OCI-LY7 (cell line): ENCODE measurements at regions not wholly inside any gene's neighbourhood (a gene's known extent, or its start where the extent isn't known, plus 50 kb on each side); places are given as distances from the start of the nearest gene placed in this dataset.
A peak's percentile ranks its signal among the peaks of the same experiment; 100 is the strongest.

Source experiments
- BruUV-seq: library from RNA; stranded (reverse); fragments of 400-500 nt; replicated peaks from 2 replicates; lab custom pipeline; 2021; lab: Mats Ljungman, UMichigan
- CTCF ChIA-PET: fragments of 300-600 bp; sonication (Branson Sonifier 250); formaldehyde crosslinking; loops from one replicate; lab custom pipeline; 2022; ENCODE audit warnings: antibody characterized with exemption; ENCODE audit not compliant: unreplicated experiment; lab: Charles Lee
- POLR2A ChIA-PET: fragments of 300-600 bp; sonication (Branson Sonifier 250); formaldehyde crosslinking; loops from one replicate; lab custom pipeline; 2022; ENCODE audit warnings: antibody characterized with exemption; lab: Charles Lee
- DNase-seq: peaks from one replicate; pipeline ENCODE4 v3.0.0-alpha.2; 2015; ENCODE audit warnings: low spot score
- H2AFZ ChIP-seq: fragments of 200-600 bp; sonication (generic), shearing (Covaris generic); 2 replicates; pipeline ENCODE4 v1.6.1; 2014; ENCODE audit warnings: mild to moderate bottlenecking, antibody characterized with exemption, low read length, moderate library complexity
- H3K27ac ChIP-seq: fragments of 200-600 bp; sonication (generic); 2 replicates; pipeline ENCODE4 v1.5.1; 2014; ENCODE audit warnings: mixed run types, low read depth, mild to moderate bottlenecking, moderate library complexity, low read length, inconsistent platforms; ENCODE audit not compliant: poor library complexity, severe bottlenecking
- H3K36me3 ChIP-seq: fragments of 200-600 bp; sonication (generic); 2 replicates; pipeline ENCODE4 v1.6.1; 2014; ENCODE audit warnings: mild to moderate bottlenecking, antibody characterized with exemption, low read length, moderate library complexity, mixed read lengths; ENCODE audit not compliant: insufficient read depth
- H3K4me1 ChIP-seq: fragments of 200-600 bp; sonication (generic); 2 replicates; pipeline ENCODE4 v1.5.1; 2014; ENCODE audit warnings: mild to moderate bottlenecking, low read length; ENCODE audit not compliant: insufficient read depth, poor library complexity, severe bottlenecking
- H3K4me2 ChIP-seq: fragments of 200-600 bp; sonication (generic); 2 replicates; pipeline ENCODE4 v1.6.1; 2014; ENCODE audit warnings: mild to moderate bottlenecking, low read length
- H3K4me3 ChIP-seq: fragments of 200-600 bp; sonication (generic); 2 replicates; pipeline ENCODE4 v1.5.1; 2014; ENCODE audit warnings: mild to moderate bottlenecking, low read depth, low read length; ENCODE audit not compliant: poor library complexity, severe bottlenecking
- H3K79me2 ChIP-seq: fragments of 200-600 bp; sonication (generic); 2 replicates; pipeline ENCODE4 v1.6.1; 2016; ENCODE audit warnings: low read depth, mild to moderate bottlenecking, low read length, moderate library complexity, mixed read lengths; ENCODE audit not compliant: insufficient read depth
- H3K9me2 ChIP-seq: fragments of 200-600 bp; sonication (generic); 2 replicates; pipeline ENCODE4 v1.6.1; 2016; ENCODE audit warnings: mild to moderate bottlenecking, low read length, mixed read lengths; ENCODE audit not compliant: insufficient read depth
- H3K9me3 ChIP-seq: fragments of 200-600 bp; sonication (generic); 2 replicates; pipeline ENCODE4 v1.6.1; 2014; ENCODE audit warnings: mild to moderate bottlenecking, mixed run types, low read length, mixed read lengths
- H4K20me1 ChIP-seq: fragments of 200-600 bp; sonication (generic); 2 replicates; pipeline ENCODE4 v1.6.1; 2014; ENCODE audit warnings: mild to moderate bottlenecking, antibody characterized with exemption, low read length, moderate library complexity, mixed read lengths; ENCODE audit not compliant: insufficient read depth
- EZH2phosphoT487 ChIP-seq: fragments of 200-600 bp; sonication (generic); IDR thresholded peaks from 2 replicates; pipeline ENCODE4 v1.6.1; 2018; ENCODE audit warnings: low read depth, borderline replicate concordance, mild to moderate bottlenecking, mixed run types, antibody characterized with exemption, low read length, moderate library complexity, mixed read lengths
- intact Hi-C: fragments of 100-400 bp; cut with micrococcal nuclease; formaldehyde crosslinking; loops from one replicate; pipeline ENCODE4 v1.10.0; 2022; ENCODE audit not compliant: unreplicated experiment
- TF ChIP-seq, protein P1 (sequence below): fragments of 200-600 bp; sonication (generic); conservative IDR thresholded peaks from 2 replicates; pipeline ENCODE4 v1.5.1; 2014; ENCODE audit warnings: mild to moderate bottlenecking, antibody characterized with exemption, low read length, moderate library complexity, mixed read lengths

- no TSS peak for BruUV-seq
- Histone ChIP-seq H3K9me2 (no peaks in the 10 kb centered on the region), H3K27ac (no peak overlapping the region), H3K4me3 (no peak overlapping the region), H3K4me1 (no peaks in the 10 kb centered on the region), H3K36me3 (no peaks in the 10 kb centered on the region), H3K4me2 (peak overlapping the region; percentile 12; the same call in 1 of the 2 replicates), H3K9me3 (no peaks in the 10 kb centered on the region), H2AFZ (no peak overlapping the region), H3K79me2 (no peaks in the 10 kb centered on the region), H4K20me1 (no peaks in the 10 kb centered on the region)
- intact Hi-C loops, result no loop called here
- ChIA-PET POLR2A (no interaction called here), CTCF (no interaction called here)
- DNase-seq, result no peak
- no peak for TF ChIP-seq EZH2phosphoT487
- TF ChIP-seq, protein P1, sequence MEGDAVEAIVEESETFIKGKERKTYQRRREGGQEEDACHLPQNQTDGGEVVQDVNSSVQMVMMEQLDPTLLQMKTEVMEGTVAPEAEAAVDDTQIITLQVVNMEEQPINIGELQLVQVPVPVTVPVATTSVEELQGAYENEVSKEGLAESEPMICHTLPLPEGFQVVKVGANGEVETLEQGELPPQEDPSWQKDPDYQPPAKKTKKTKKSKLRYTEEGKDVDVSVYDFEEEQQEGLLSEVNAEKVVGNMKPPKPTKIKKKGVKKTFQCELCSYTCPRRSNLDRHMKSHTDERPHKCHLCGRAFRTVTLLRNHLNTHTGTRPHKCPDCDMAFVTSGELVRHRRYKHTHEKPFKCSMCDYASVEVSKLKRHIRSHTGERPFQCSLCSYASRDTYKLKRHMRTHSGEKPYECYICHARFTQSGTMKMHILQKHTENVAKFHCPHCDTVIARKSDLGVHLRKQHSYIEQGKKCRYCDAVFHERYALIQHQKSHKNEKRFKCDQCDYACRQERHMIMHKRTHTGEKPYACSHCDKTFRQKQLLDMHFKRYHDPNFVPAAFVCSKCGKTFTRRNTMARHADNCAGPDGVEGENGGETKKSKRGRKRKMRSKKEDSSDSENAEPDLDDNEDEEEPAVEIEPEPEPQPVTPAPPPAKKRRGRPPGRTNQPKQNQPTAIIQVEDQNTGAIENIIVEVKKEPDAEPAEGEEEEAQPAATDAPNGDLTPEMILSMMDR, result no peak
Observed at GRCh38 chr9:107883496-107884124, 394.0 kb upstream of the KLF4 start.

DNA sequence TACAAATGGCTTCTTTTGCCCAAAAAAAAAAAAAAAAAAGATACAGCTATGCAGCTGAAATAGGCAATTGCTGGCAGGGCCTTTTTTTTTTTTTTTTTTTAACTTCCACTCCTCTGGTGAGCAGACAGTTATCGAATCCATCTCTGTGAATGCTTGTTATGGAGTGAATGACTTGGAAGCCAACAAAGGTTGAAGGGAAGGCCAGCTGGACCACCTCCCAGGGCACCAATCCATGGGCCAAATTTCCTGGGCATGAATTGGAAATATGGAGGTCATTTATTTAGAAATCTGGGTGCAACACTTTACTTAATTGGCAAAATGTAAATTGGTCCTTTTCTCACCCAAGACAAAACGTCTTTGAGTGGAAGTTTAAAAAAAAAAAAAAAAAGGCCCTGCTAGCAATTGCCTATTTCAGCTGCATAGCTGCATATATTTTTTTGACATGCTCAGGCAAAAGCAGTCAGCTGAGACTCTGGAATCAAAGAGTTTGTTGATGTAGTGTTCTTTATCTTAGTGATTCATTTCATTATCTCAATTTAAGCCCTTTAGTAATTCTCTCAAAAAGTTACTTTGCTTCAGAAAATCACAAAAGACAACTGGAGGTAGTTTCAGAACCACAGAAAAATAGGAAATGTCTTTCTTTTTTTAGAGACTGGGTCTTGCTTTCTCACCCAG is 392.2 kb upstream of the KLF4 start:
- TF ChIP-seq, protein P1, result no peak
- TF ChIP-seq EZH2phosphoT487, result no peak
- Histone ChIP-seq H3K4me3 (no peak overlapping the region), H3K27ac (no peak overlapping the region), H4K20me1 (no peaks in the 10 kb centered on the region), H3K79me2 (no peaks in the 10 kb centered on the region), H2AFZ (no peak overlapping the region), H3K36me3 (no peaks in the 10 kb centered on the region), H3K9me2 (no peaks in the 10 kb centered on the region), H3K9me3 (no peaks in the 10 kb centered on the region), H3K4me1 (no peaks in the 10 kb centered on the region), H3K4me2 (no peak overlapping the region)
- intact Hi-C loops, result no loop called here
- ChIA-PET POLR2A (interaction anchor here (0.5 to 0.7 kb wide), 4 partner anchors 29 to 320 kb away, joined by 3 to 4 read pairs (median 3); no protein-coding TSS in a partner anchor), CTCF (no interaction called here)
- DNase-seq, result no peak
- no TSS peak for BruUV-seq

- CTCF ChIA-PET, result no interaction called here
- H3K9me3 ChIP-seq, result no peaks in the 10 kb centered on the region
- BruUV-seq, result no TSS peak
- H4K20me1 ChIP-seq, result no peaks in the 10 kb centered on the region
- H3K79me2 ChIP-seq, result no peaks in the 10 kb centered on the region
- intact Hi-C loops, result no loop called here
- H2AFZ ChIP-seq, result no peak overlapping the region
- H3K4me2 ChIP-seq, result no peak overlapping the region
- no peak overlapping the region for H3K27ac ChIP-seq
- H3K36me3 ChIP-seq, result no peaks in the 10 kb centered on the region
- H3K4me1 ChIP-seq, result peaks cover 11% of the 10 kb centered on the region
- no peak for TF ChIP-seq EZH2phosphoT487
- TF ChIP-seq, protein P1, result no peak
- POLR2A ChIA-PET, result interaction anchor here (0.6 kb wide), 1 partner anchor 451 kb away, joined by 3 read pairs; no protein-coding TSS in a partner anchor
- no peaks in the 10 kb centered on the region for H3K9me2 ChIP-seq
- no peak overlapping the region for H3K4me3 ChIP-seq
- no peak for DNase-seq
Observed at GRCh38 chr9:107878462-107878861, 388.9 kb upstream of the KLF4 start.
